ENCODE measurements at regions not wholly inside any gene's neighbourhood (a gene's known extent, or its start where the extent isn't known, plus 50 kb on each side); places are given as distances from the start of the nearest gene placed in this dataset.

GRCh38 chr6:105591053-105591452 lies 188.2 kb upstream of the PREP start:
- H3K27me3 ChIP-seq (ENCODE audit: control insufficient read depth in 3 of 3, insufficient read depth in 3 of 3, low read length in 2 of 3): no peaks in the 10 kb centered on the region
- ATAC-seq (ENCODE audit: insufficient read depth, low FRiP score) (no peak), DNase-seq (no peak)
- H3K27ac ChIP-seq (ENCODE audit: low read depth in 1 of 2, low read length in 1 of 2): no peak overlapping the region
- H3K4me1 ChIP-seq (ENCODE audit: control insufficient read depth in 5 of 5, insufficient read depth in 5 of 5, low read length in 5 of 5): peaks cover 0 to 12% (median 1%) of the 10 kb centered on the region in 5 donors
- WGBS, 2 donors: 90 to 93% methylated on average over 2 of the region's 2 CpGs
- no peak overlapping the region for H3K4me3 ChIP-seq
- no peak for TF ChIP-seq CTCF (IDR thresholded peaks at IDR 0.05; ENCODE audit: control extremely low read depth, extremely low read depth)
- no peak overlapping the region for H3K9ac ChIP-seq (ENCODE audit: insufficient read depth in 1 of 2, low read length in 2 of 2)
- no peaks in the 10 kb centered on the region for H3K36me3 ChIP-seq (ENCODE audit: control insufficient read depth in 4 of 4, insufficient read depth in 4 of 4, low read length in 4 of 4)
- H3K9me3 ChIP-seq (ENCODE audit: control insufficient read depth in 4 of 4, insufficient read depth in 3 of 4, low read length in 3 of 4): no peaks in the 10 kb centered on the region

- Histone ChIP-seq H3K4me1 (ENCODE audit: control insufficient read depth in 5 of 5, insufficient read depth in 5 of 5, low read length in 5 of 5) (peaks cover 0 to 5% (median 0%) of the 10 kb centered on the region in 5 donors), H3K27ac (ENCODE audit: low read depth in 1 of 2, low read length in 1 of 2) (no peak overlapping the region), H3K9ac (ENCODE audit: insufficient read depth in 1 of 2, low read length in 2 of 2) (no peak overlapping the region), H3K27me3 (ENCODE audit: control insufficient read depth in 3 of 3, insufficient read depth in 3 of 3, low read length in 2 of 3) (no peaks in the 10 kb centered on the region), H3K9me3 (ENCODE audit: control insufficient read depth in 4 of 4, insufficient read depth in 3 of 4, low read length in 3 of 4) (no peaks in the 10 kb centered on the region), H3K36me3 (ENCODE audit: control insufficient read depth in 4 of 4, insufficient read depth in 4 of 4, low read length in 4 of 4) (no peaks in the 10 kb centered on the region), H3K4me3 (no peak overlapping the region)
- no peak for ATAC-seq (ENCODE audit: insufficient read depth, low FRiP score)
- DNase-seq: no peak
- WGBS, 2 donors: 84 to 91% methylated on average over 6 of the region's 6 CpGs
- TF ChIP-seq CTCF (IDR thresholded peaks at IDR 0.05; ENCODE audit: control extremely low read depth, extremely low read depth): no peak
Observed at GRCh38 chr6:105588123-105588710, 185.3 kb upstream of the PREP start.

GRCh38 chr6:105587349-105588122 lies 184.7 kb upstream of the PREP start:
- no peaks in the 10 kb centered on the region for H3K9me3 ChIP-seq (ENCODE audit: control insufficient read depth in 4 of 4, insufficient read depth in 3 of 4, low read length in 3 of 4)
- H3K27me3 ChIP-seq (ENCODE audit: control insufficient read depth in 3 of 3, insufficient read depth in 3 of 3, low read length in 2 of 3): no peaks in the 10 kb centered on the region
- WGBS, 2 donors: 88 to 93% methylated on average over 23 of the region's 23 CpGs
- no peaks in the 10 kb centered on the region for H3K36me3 ChIP-seq (ENCODE audit: control insufficient read depth in 4 of 4, insufficient read depth in 4 of 4, low read length in 4 of 4)
- H3K4me3 ChIP-seq: no peak overlapping the region
- no peak for DNase-seq
- no peak overlapping the region for H3K9ac ChIP-seq (ENCODE audit: insufficient read depth in 1 of 2, low read length in 2 of 2)
- H3K4me1 ChIP-seq (ENCODE audit: control insufficient read depth in 5 of 5, insufficient read depth in 5 of 5, low read length in 5 of 5): peaks cover 0 to 1% (median 0%) of the 10 kb centered on the region in 5 donors
- TF ChIP-seq CTCF (IDR thresholded peaks at IDR 0.05; ENCODE audit: control extremely low read depth, extremely low read depth): no peak
- H3K27ac ChIP-seq (ENCODE audit: low read depth in 1 of 2, low read length in 1 of 2): no peak overlapping the region
- no peak for ATAC-seq (ENCODE audit: insufficient read depth, low FRiP score)
